ENCODE measurements at regions not wholly inside any gene's neighbourhood (a gene's known extent, or its start where the extent isn't known, plus 50 kb on each side); places are given as distances from the start of the nearest gene placed in this dataset.

DNA sequence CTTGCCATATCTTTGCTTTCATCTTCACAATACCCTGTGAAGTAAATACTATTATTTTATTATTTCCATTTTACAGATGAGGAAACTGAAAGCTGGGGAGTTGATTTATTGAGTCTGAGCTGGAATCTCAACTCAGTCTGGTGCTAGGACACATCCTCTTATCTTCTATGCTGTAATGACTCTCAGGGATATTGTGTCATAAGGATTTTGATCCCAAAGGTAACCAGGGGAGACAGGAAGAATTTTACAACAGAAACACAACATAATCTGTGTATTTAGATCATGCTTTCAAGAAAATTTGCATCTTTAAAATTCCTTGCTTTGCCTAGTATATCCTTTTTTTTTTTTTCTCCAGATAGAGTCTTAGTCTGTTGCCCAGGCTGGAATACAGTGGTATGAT is 123.3 kb upstream of the BTG1 start:
- Histone ChIP-seq H3K27ac (ENCODE audit: low read length) (no peak overlapping the region), H3K4me1 (ENCODE audit: control insufficient read depth, insufficient read depth, low read length) (no peaks in the 10 kb centered on the region), H3K36me3 (ENCODE audit: control insufficient read depth, insufficient read depth, low read length) (no peaks in the 10 kb centered on the region), H3K9me3 (replicated peaks; ENCODE audit: control insufficient read depth, low read depth, low read length) (no peaks in the 10 kb centered on the region), H3K4me3 (ENCODE audit: low read length) (no peak overlapping the region), H3K27me3 (ENCODE audit: control insufficient read depth, insufficient read depth, low read length) (no peaks in the 10 kb centered on the region)
- DNase-seq: no peak

DNA sequence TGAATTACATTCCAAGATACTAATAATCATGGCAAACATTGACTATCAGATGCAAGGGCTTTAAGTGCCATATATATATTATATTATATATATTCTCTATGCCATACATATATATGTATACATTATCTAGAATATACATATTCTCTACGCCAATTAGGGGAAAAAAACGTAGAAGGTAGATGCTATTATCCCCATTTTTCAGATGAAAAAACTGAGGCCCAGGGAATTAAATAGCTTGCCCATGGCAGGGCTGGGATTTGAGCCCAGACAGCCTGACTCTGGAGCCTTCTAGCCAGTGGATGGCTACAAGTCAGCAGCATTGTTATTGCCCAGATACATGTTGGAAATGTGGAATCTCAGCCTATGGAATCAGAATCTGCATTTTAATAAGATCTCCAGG is 116.0 kb upstream of the BTG1 start:
- DNase-seq: no peak

DNA sequence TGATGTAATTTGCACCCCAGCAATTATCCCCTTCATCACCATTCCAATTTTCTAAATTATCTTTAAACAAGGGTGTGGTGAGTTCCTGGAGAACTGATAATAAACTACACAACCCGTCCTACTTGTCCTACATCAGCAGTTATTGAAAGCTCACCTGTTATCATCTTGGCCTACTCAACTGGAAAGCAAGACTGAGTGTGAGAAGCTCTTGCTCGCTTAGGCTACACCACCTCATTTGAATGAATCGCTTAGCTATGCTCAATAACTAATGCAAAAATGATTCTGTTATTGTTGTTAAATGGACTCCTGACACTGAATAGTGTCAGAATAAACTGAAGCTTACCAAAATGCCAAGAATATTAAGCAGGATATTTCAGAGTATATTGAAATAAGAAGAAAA is 115.4 kb upstream of the BTG1 start:
- Histone ChIP-seq H3K9me3 (replicated peaks; ENCODE audit: control insufficient read depth, low read depth, low read length) (no peaks in the 10 kb centered on the region), H3K36me3 (ENCODE audit: control insufficient read depth, insufficient read depth, low read length) (no peaks in the 10 kb centered on the region), H3K27me3 (ENCODE audit: control insufficient read depth, insufficient read depth, low read length) (no peaks in the 10 kb centered on the region), H3K4me3 (ENCODE audit: low read length) (no peak overlapping the region), H3K27ac (ENCODE audit: low read length) (no peak overlapping the region), H3K4me1 (ENCODE audit: control insufficient read depth, insufficient read depth, low read length) (peaks cover 2% of the 10 kb centered on the region)
- DNase-seq: no peak
- WGBS (ENCODE audit: insufficient coverage): no CpG with 5 or more reads among the region's 3 CpGs

More for the DNA sequence above, 116.0 kb upstream of the BTG1 start:
- H3K4me3 ChIP-seq (ENCODE audit: low read length): no peak overlapping the region
- H3K4me1 ChIP-seq (ENCODE audit: control insufficient read depth, insufficient read depth, low read length): peaks cover under 1% of the 10 kb centered on the region
- no peaks in the 10 kb centered on the region for H3K36me3 ChIP-seq (ENCODE audit: control insufficient read depth, insufficient read depth, low read length)
- no peaks in the 10 kb centered on the region for H3K27me3 ChIP-seq (ENCODE audit: control insufficient read depth, insufficient read depth, low read length)
- H3K27ac ChIP-seq (ENCODE audit: low read length): no peak overlapping the region
- H3K9me3 ChIP-seq (replicated peaks; ENCODE audit: control insufficient read depth, low read depth, low read length): no peaks in the 10 kb centered on the region
- WGBS (ENCODE audit: insufficient coverage): 67% methylated on average over 1 of the region's 2 CpGs

DNA sequence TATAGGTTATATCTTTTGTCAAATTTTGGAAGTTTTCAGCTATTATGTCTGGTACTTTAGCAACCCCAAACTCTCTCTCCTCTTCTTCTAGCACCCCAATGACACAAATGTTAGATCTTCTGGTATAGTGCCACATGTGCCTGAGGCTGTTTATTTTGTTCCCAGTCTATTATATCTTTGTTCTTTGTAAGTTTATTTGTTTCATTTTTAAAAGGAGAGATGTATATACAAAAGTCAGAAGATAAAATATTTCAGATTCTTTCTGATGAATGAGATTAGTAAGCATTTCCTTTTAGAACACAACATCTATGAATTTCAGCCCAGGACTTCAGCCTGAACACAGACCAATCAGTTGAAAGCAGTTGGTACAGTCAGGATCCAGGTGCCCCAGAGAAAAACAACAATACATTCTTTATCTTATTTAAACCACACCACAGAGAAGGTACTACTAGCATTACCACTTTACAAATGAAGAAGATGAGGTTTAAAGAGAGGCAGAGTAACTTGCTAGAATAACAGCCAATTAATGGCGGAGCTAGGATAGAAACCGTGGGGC is 114.1 kb upstream of the BTG1 start:
- Histone ChIP-seq H3K9me3 (replicated peaks; ENCODE audit: control insufficient read depth, low read depth, low read length) (no peaks in the 10 kb centered on the region), H3K4me1 (ENCODE audit: control insufficient read depth, insufficient read depth, low read length) (peaks cover 2% of the 10 kb centered on the region), H3K27me3 (ENCODE audit: control insufficient read depth, insufficient read depth, low read length) (no peaks in the 10 kb centered on the region), H3K36me3 (ENCODE audit: control insufficient read depth, insufficient read depth, low read length) (no peaks in the 10 kb centered on the region), H3K27ac (ENCODE audit: low read length) (no peak overlapping the region), H3K4me3 (ENCODE audit: low read length) (no peak overlapping the region)
- DNase-seq: no peak
- WGBS (ENCODE audit: insufficient coverage): 80% methylated on average over 2 of the region's 2 CpGs

DNA sequence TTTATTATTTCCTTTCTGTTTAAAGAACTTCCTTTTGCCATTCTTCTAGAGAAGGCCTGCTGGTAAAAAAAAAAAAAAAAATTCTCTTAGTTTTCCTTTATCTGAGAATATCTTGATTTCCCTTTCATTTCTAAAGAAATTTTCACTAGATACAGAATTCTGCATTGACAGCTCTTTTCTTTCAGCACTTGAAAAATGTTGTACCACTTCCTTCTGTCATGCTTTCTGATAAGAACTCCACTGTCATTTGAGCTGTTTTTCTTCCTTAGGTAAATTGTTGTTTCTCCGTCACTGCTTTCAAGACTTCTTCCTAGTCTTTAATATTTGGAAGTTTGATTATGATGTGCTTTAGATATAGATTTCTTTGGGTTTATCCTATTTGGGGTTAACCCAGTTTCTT is 113.6 kb upstream of the BTG1 start:
- DNase-seq: no peak
- Histone ChIP-seq H3K9me3 (replicated peaks; ENCODE audit: control insufficient read depth, low read depth, low read length) (no peaks in the 10 kb centered on the region), H3K4me3 (ENCODE audit: low read length) (no peak overlapping the region), H3K4me1 (ENCODE audit: control insufficient read depth, insufficient read depth, low read length) (peaks cover 2% of the 10 kb centered on the region), H3K27me3 (ENCODE audit: control insufficient read depth, insufficient read depth, low read length) (no peaks in the 10 kb centered on the region), H3K36me3 (ENCODE audit: control insufficient read depth, insufficient read depth, low read length) (no peaks in the 10 kb centered on the region), H3K27ac (ENCODE audit: low read length) (no peak overlapping the region)
- WGBS (ENCODE audit: insufficient coverage): no CpG with 5 or more reads among the region's 1 CpG

DNA sequence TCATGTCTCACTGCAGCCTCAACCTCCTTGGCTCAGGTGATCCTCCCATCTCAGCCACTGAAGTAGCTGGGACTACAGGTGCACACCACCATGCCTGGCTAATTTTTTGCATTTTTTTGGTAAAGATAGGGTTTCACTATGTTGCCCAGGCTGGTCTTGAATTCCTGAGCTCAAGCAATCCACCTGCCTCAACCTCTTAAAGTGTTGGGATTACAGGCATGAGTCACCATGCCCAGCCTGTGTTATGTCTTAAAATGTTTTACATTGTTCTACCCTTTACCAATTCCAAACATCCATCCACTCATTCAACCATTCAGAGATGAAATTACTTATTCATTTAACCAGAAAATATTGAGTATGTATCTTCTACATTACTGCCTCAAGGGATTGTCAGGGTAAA is 111.6 kb upstream of the BTG1 start:
- DNase-seq: no peak
- H3K9me3 ChIP-seq (replicated peaks; ENCODE audit: control insufficient read depth, low read depth, low read length): no peaks in the 10 kb centered on the region
- no peak overlapping the region for H3K4me3 ChIP-seq (ENCODE audit: low read length)
- peaks cover 2% of the 10 kb centered on the region for H3K4me1 ChIP-seq (ENCODE audit: control insufficient read depth, insufficient read depth, low read length)
- H3K36me3 ChIP-seq (ENCODE audit: control insufficient read depth, insufficient read depth, low read length): no peaks in the 10 kb centered on the region
- H3K27me3 ChIP-seq (ENCODE audit: control insufficient read depth, insufficient read depth, low read length): no peaks in the 10 kb centered on the region
- no peak overlapping the region for H3K27ac ChIP-seq (ENCODE audit: low read length)

DNA sequence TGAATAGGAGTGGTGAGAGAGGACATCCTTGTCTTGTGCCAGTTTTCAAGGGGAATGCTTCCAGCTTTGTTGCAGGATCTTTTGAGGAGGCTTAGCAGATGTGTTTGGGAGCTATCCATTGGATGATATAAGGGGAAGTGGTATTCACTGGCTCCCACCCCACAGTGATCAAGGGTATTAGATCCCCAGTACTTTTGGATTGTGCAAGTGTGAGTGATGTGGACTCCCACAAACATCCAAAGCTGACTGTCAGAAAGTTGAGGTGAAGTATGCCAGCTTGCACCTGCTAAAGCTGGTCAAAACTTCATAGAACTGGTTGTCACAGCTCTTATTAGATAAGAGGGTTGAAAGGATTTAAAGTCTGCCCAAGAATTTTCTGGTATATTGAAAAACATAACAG is 110.1 kb upstream of the BTG1 start:
- no peak for DNase-seq
- Histone ChIP-seq H3K27ac (ENCODE audit: low read length) (no peak overlapping the region), H3K9me3 (replicated peaks; ENCODE audit: control insufficient read depth, low read depth, low read length) (no peaks in the 10 kb centered on the region), H3K4me1 (ENCODE audit: control insufficient read depth, insufficient read depth, low read length) (peaks cover 2% of the 10 kb centered on the region), H3K36me3 (ENCODE audit: control insufficient read depth, insufficient read depth, low read length) (no peaks in the 10 kb centered on the region), H3K4me3 (ENCODE audit: low read length) (no peak overlapping the region), H3K27me3 (ENCODE audit: control insufficient read depth, insufficient read depth, low read length) (no peaks in the 10 kb centered on the region)

DNA sequence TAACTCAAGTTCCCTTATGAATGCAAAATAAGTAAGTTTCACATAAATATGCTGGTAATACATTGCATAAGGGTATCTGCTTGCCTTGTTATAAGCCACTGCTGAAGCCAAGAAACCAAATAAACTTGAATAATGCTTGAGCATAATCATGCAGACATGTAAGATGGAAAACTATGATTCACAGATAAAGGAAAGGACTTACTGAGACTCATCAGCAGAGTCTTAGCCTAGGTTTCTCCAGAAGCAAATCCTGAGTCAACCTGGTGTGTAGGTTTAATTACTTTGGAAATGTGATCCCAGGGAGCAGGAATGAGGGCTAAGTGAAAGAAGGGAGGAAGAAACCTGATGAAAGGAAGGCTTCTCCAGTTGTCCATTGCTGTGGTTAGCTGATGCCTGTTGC is 107.7 kb upstream of the BTG1 start:
- no peaks in the 10 kb centered on the region for H3K9me3 ChIP-seq (replicated peaks; ENCODE audit: control insufficient read depth, low read depth, low read length)
- DNase-seq: no peak
- no peaks in the 10 kb centered on the region for H3K27me3 ChIP-seq (ENCODE audit: control insufficient read depth, insufficient read depth, low read length)
- H3K4me3 ChIP-seq (ENCODE audit: low read length): no peak overlapping the region
- no peak overlapping the region for H3K27ac ChIP-seq (ENCODE audit: low read length)
- H3K4me1 ChIP-seq (ENCODE audit: control insufficient read depth, insufficient read depth, low read length): peaks cover 2% of the 10 kb centered on the region
- H3K36me3 ChIP-seq (ENCODE audit: control insufficient read depth, insufficient read depth, low read length): no peaks in the 10 kb centered on the region

DNA sequence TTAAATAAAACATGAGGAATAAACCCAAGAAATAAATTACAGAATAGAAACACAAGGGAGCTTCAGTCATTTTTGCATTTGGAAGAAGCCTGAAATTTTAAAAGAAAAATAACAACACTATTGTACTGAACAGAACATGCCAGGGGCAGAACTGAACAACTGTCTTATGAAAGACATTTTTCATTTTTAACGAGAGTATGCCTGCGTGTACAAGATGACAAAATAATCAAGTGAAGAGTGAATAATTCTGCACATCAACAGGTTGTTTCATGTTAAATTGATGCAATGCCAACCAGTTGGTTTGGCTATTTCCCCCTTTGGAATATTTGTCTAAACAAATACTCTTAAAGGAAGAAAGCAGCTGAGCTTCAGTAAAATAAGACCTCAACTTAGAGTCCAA is 103.3 kb upstream of the BTG1 start:
- WGBS (ENCODE audit: insufficient coverage): no CpG with 5 or more reads among the region's 2 CpGs
- no peaks in the 10 kb centered on the region for H3K9me3 ChIP-seq (replicated peaks; ENCODE audit: control insufficient read depth, low read depth, low read length)
- DNase-seq: no peak
- H3K27ac ChIP-seq (ENCODE audit: low read length): no peak overlapping the region
- no peak overlapping the region for H3K4me3 ChIP-seq (ENCODE audit: low read length)
- no peaks in the 10 kb centered on the region for H3K27me3 ChIP-seq (ENCODE audit: control insufficient read depth, insufficient read depth, low read length)
- H3K4me1 ChIP-seq (ENCODE audit: control insufficient read depth, insufficient read depth, low read length): peaks cover 3% of the 10 kb centered on the region
- no peaks in the 10 kb centered on the region for H3K36me3 ChIP-seq (ENCODE audit: control insufficient read depth, insufficient read depth, low read length)

DNA sequence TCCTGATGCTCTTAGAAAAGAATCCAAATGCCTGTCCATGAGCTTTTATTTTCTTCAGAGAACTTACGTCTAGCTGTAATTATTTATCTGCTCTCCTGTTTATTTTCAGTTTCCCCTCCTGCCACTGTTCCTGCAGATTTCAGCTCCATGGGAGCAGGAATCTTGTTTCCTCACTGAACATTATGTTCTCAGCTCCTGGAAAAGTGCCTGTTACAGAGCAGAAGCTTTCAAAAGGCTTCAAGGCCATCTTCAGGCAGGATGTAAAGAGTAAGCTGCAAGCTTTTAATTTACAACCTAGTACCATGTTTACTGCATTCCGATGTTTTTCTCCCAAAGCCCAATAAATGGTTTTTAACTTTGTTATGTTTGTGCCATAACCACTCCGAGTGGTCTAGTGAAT is 98.4 kb upstream of the BTG1 start:
- Histone ChIP-seq H3K36me3 (ENCODE audit: control insufficient read depth, insufficient read depth, low read length) (no peaks in the 10 kb centered on the region), H3K4me1 (ENCODE audit: control insufficient read depth, insufficient read depth, low read length) (peaks cover 8% of the 10 kb centered on the region), H3K27me3 (ENCODE audit: control insufficient read depth, insufficient read depth, low read length) (no peaks in the 10 kb centered on the region), H3K27ac (ENCODE audit: low read length) (peak overlapping the region; percentile 76), H3K9me3 (replicated peaks; ENCODE audit: control insufficient read depth, low read depth, low read length) (no peaks in the 10 kb centered on the region), H3K4me3 (ENCODE audit: low read length) (no peak overlapping the region)
- WGBS (ENCODE audit: insufficient coverage): 0% methylated on average over 1 of the region's 3 CpGs
- peak; percentile 95 for DNase-seq

DNA sequence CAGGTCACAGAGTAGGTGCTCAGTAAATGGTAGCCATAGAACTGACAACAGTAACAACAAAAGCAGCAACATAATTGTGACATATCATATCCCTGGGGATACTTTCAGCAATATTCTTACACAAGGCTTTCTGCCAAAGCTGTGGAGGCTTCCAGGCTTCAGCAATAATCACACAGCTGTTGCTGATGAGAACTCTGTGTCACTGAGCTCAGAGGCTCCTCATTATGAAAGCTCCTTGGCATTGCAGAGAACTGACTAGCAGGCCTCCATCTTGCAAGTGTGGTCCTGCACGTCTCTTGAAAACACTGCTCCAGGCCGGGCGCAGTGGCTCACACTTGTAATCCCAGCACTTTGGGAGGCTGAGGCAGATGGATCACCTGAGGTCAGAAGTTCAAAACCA is 97.3 kb upstream of the BTG1 start:
- no peaks in the 10 kb centered on the region for H3K36me3 ChIP-seq (ENCODE audit: control insufficient read depth, insufficient read depth, low read length)
- H3K4me1 ChIP-seq (ENCODE audit: control insufficient read depth, insufficient read depth, low read length): peaks cover 8% of the 10 kb centered on the region
- WGBS (ENCODE audit: insufficient coverage): 19% methylated on average over 3 of the region's 3 CpGs
- DNase-seq: peak; percentile 88
- peak overlapping the region; percentile 76 for H3K27ac ChIP-seq (ENCODE audit: low read length)
- H3K27me3 ChIP-seq (ENCODE audit: control insufficient read depth, insufficient read depth, low read length): no peaks in the 10 kb centered on the region
- no peak overlapping the region for H3K4me3 ChIP-seq (ENCODE audit: low read length)
- no peaks in the 10 kb centered on the region for H3K9me3 ChIP-seq (replicated peaks; ENCODE audit: control insufficient read depth, low read depth, low read length)

Data from muscle of leg (tissue), 3 donors.